NCI-H345 treated with DMSO at 0.1 percent for 48 hours (cell line): ENCODE measurements at regions not wholly inside any gene's neighbourhood (a gene's known extent, or its start where the extent isn't known, plus 50 kb on each side); places are given as distances from the start of the nearest gene placed in this dataset.
"Not testable (repeated sequence)": the region's sequence is repeated elsewhere in the genome, so short reads cannot be mapped to it uniquely, and the experiment has no call there.

Source experiments
- DNase-seq: peaks from one replicate; lab custom pipeline; 2025; ENCODE audit not compliant: unreplicated experiment; lab: John Stamatoyannopoulos, UW

GRCh38 chr4:36590343-36590742 is 308.9 kb downstream of the DTHD1 start:
- no peak for DNase-seq

- no peak for DNase-seq
These were observed 320.6 kb downstream of the DTHD1 start for GRCh38 chr4:36601864-36602495.

GRCh38 chr4:36609661-36610060 is 328.2 kb downstream of the DTHD1 start:
- no peak for DNase-seq

- DNase-seq = no peak
These were observed 329.2 kb downstream of the DTHD1 start for GRCh38 chr4:36610628-36611027.

- DNase-seq = not testable (repeated sequence)
These were observed 331.7 kb downstream of the DTHD1 start for GRCh38 chr4:36613142-36613541.

- DNase-seq = no peak
These were observed 332.6 kb downstream of the DTHD1 start for GRCh38 chr4:36614011-36614410.

GRCh38 chr4:36618102-36618501 is 336.7 kb downstream of the DTHD1 start:
- no peak for DNase-seq

GRCh38 chr4:36624030-36624429 is 342.6 kb downstream of the DTHD1 start:
- no peak for DNase-seq

GRCh38 chr4:36638273-36638811 is 356.9 kb downstream of the DTHD1 start:
- no peak for DNase-seq

GRCh38 chr4:36640876-36641275 is 359.5 kb downstream of the DTHD1 start:
- DNase-seq = no peak

- DNase-seq = no peak
These were observed 369.8 kb downstream of the DTHD1 start for GRCh38 chr4:36651253-36651652.

GRCh38 chr4:36652857-36653256 is 371.4 kb downstream of the DTHD1 start:
- DNase-seq = no peak

GRCh38 chr4:36665985-36666527 is 384.6 kb downstream of the DTHD1 start:
- no peak for DNase-seq

- DNase-seq = no peak
These were observed 394.0 kb downstream of the DTHD1 start for GRCh38 chr4:36675436-36675835.

GRCh38 chr4:36676139-36677050 is 395.0 kb downstream of the DTHD1 start:
- DNase-seq = no peak

- DNase-seq = no peak
These were observed 395.7 kb downstream of the DTHD1 start for GRCh38 chr4:36677112-36677511.

GRCh38 chr4:36677874-36678273 is 396.5 kb downstream of the DTHD1 start:
- DNase-seq = no peak

- DNase-seq = no peak
These were observed 406.3 kb downstream of the DTHD1 start for GRCh38 chr4:36687681-36688080.

- DNase-seq = no peak
These were observed 411.2 kb downstream of the DTHD1 start for GRCh38 chr4:36692586-36692985.

GRCh38 chr4:36702245-36702644 is 420.8 kb downstream of the DTHD1 start:
- DNase-seq = no peak

GRCh38 chr4:36704289-36704688 is 422.9 kb downstream of the DTHD1 start:
- no peak for DNase-seq

GRCh38 chr4:36709991-36710390 is 428.6 kb downstream of the DTHD1 start:
- no peak for DNase-seq
